SJSA1 (cell line): ENCODE measurements at regions not wholly inside any gene's neighbourhood (a gene's known extent, or its start where the extent isn't known, plus 50 kb on each side); places are given as distances from the start of the nearest gene placed in this dataset.
"Not testable (repeated sequence)": the region's sequence is repeated elsewhere in the genome, so short reads cannot be mapped to it uniquely, and the experiment has no call there.

Experiments used
- DNase-seq, 2 experiments: peaks; one replicate each; pipeline ENCODE4 v3.0.0-alpha.2; 2015 to 2020; ENCODE audit warnings: low spot score in 2 of 2, low read depth in 1 of 2
- H3K27ac ChIP-seq: fragments of 250-450 bp; sonication (Bioruptor Pico); 2 replicates; pipeline ENCODE4 v1.5.1; 2020; ENCODE audit warnings: mild to moderate bottlenecking, moderate library complexity
- H3K27me3 ChIP-seq: fragments of 250-450 bp; sonication (Bioruptor Pico); replicated peaks from 2 replicates; pipeline ENCODE4 v1.5.1; 2020; ENCODE audit warnings: mild to moderate bottlenecking, moderate library complexity
- H3K36me3 ChIP-seq: fragments of 250-450 bp; sonication (Bioruptor Pico); 2 replicates; pipeline ENCODE4 v1.5.1; 2020; ENCODE audit warnings: mild to moderate bottlenecking
- H3K4me1 ChIP-seq: fragments of 250-450 bp; sonication (Bioruptor Pico); replicated peaks from 2 replicates; pipeline ENCODE4 v1.6.1; 2021; ENCODE audit warnings: mild to moderate bottlenecking
- H3K4me3 ChIP-seq: fragments of 250-450 bp; sonication (Bioruptor Pico); 2 replicates; pipeline ENCODE4 v1.5.1; 2020; ENCODE audit warnings: mild to moderate bottlenecking
- H3K9me3 ChIP-seq: fragments of 250-450 bp; sonication (Bioruptor Pico); replicated peaks from 2 replicates; pipeline ENCODE4 v1.5.1; 2020; ENCODE audit warnings: mild to moderate bottlenecking

- no peak overlapping the region for H3K4me3 ChIP-seq
- H3K36me3 ChIP-seq, result no peaks in the 10 kb centered on the region
- H3K27ac ChIP-seq, result no peak overlapping the region
- no peaks in the 10 kb centered on the region for H3K4me1 ChIP-seq
- DNase-seq, result no peak
- H3K27me3 ChIP-seq, result no peaks in the 10 kb centered on the region
- H3K9me3 ChIP-seq, result peaks cover 4% of the 10 kb centered on the region; the same call in 1 of the 2 replicates
Observed at GRCh38 chr10:25869609-25870008, 64.4 kb upstream of the MYO3A start.

- DNase-seq, H3K4me1 ChIP-seq, H3K27ac ChIP-seq, H3K9me3 ChIP-seq, H3K27me3 ChIP-seq, H3K36me3 ChIP-seq, H3K4me3 ChIP-seq: not testable (repeated sequence)
Observed at GRCh38 chr10:25874402-25874801, 59.6 kb upstream of the MYO3A start.

- peak; percentile 56 to 77 for DNase-seq
- Histone ChIP-seq H3K36me3 (no peaks in the 10 kb centered on the region), H3K27me3 (no peaks in the 10 kb centered on the region), H3K9me3 (no peaks in the 10 kb centered on the region), H3K4me3 (no peak overlapping the region), H3K27ac (no peak overlapping the region), H3K4me1 (no peaks in the 10 kb centered on the region)
Observed at GRCh38 chr10:25875556-25876165, 58.4 kb upstream of the MYO3A start.

- Histone ChIP-seq H3K4me3 (no peak overlapping the region), H3K27me3 (no peaks in the 10 kb centered on the region), H3K4me1 (no peaks in the 10 kb centered on the region), H3K36me3 (no peaks in the 10 kb centered on the region), H3K27ac (no peak overlapping the region), H3K9me3 (no peaks in the 10 kb centered on the region)
- no peak for DNase-seq
Observed at GRCh38 chr10:25877296-25877695, 56.7 kb upstream of the MYO3A start.
